HepG2 (cell line): ENCODE measurements at regions not wholly inside any gene's neighbourhood (a gene's known extent, or its start where the extent isn't known, plus 50 kb on each side); places are given as distances from the start of the nearest gene placed in this dataset.

Experiments used
- ATAC-seq: fragments of 200-7000 bp; cut with Tn5 transposase; 3 replicates; pipeline ENCODE4 v1.9.1; 2020; ENCODE audit warnings: mild to moderate bottlenecking, moderate library complexity
- BruUV-seq: library from RNA; stranded (reverse); fragments of 400-500 nt; replicated peaks from 2 replicates; lab custom pipeline; 2021; lab: Mats Ljungman, UMichigan
- CTCF ChIA-PET: fragments of 300-600 bp; formaldehyde crosslinking; extraction: SDS; loops from one replicate; lab custom pipeline; 2021; ENCODE audit warnings: low total read pairs, inconsistent platforms, low intra/inter-chr PET ratio; lab: Yijun Ruan, JAX
- POLR2A ChIA-PET: fragments of 350-600 bp; sonication (Branson Sonifier 250); formaldehyde crosslinking; loops from one replicate; lab custom pipeline; 2020; ENCODE audit warnings: antibody characterized with exemption, inconsistent platforms; lab: Yijun Ruan, JAX
- DNase-seq: peaks from one replicate; pipeline ENCODE4 v3.0.0-alpha.2; 2015; ENCODE audit warnings: low spot score
- FAIRE-seq: peaks from 3 replicates; lab custom pipeline; 2011; peaks lifted over from hg19 to GRCh38; lab: Jason Lieb, UNC
- H2AFZ ChIP-seq: one replicate; pipeline ENCODE4 v1.6.1; 2011; ENCODE audit warnings: low read length, inconsistent platforms
- H3K27ac ChIP-seq: fragments of 300-600 bp; 3 replicates; pipeline ENCODE4 v1.8.0; 2011; ENCODE audit warnings: mixed run types, mild to moderate bottlenecking, mixed read lengths, low read length, inconsistent platforms; ENCODE audit not compliant: insufficient read depth; ENCODE audit errors: extremely low read length
- H3K27me3 ChIP-seq, 2 experiments: fragments of 200-600 bp in 1 of 2; 2 replicates in 1 of 2; 3 replicates in 1 of 2; pipeline versions ENCODE4 v1.6.0 to v1.8.0; 2011; ENCODE audit warnings: low read length in 2 of 2, mild to moderate bottlenecking in 2 of 2, moderate library complexity in 2 of 2, inconsistent platforms in 1 of 2; ENCODE audit not compliant: insufficient read depth in 2 of 2, control insufficient read depth in 1 of 2
- H3K36me3 ChIP-seq, 2 experiments: fragments of 200-600 bp in 1 of 2; replicated peaks in 1 of 2; 2 replicates in 1 of 2; 3 replicates in 1 of 2; pipeline versions ENCODE4 v1.5.1 to v1.8.0; 2011; ENCODE audit warnings: low read length in 2 of 2, inconsistent platforms in 1 of 2; ENCODE audit not compliant: insufficient read depth in 2 of 2, control insufficient read depth in 1 of 2
- H3K4me1 ChIP-seq: 2 replicates; pipeline ENCODE4 v1.5.1; 2012; ENCODE audit warnings: low read length, inconsistent platforms; ENCODE audit not compliant: insufficient read depth
- H3K4me2 ChIP-seq: 2 replicates; pipeline ENCODE4 v1.6.0; 2011; ENCODE audit warnings: low read depth, low read length, inconsistent platforms
- H3K4me3 ChIP-seq, 3 experiments: fragments of 200-600 bp in 1 of 3; sonication (generic), shearing (Covaris generic) in 1 of 3; replicated peaks in 1 of 3; 2 replicates each; pipeline ENCODE4 v1.5.1; 2011 to 2016; ENCODE audit warnings: low read length in 3 of 3, inconsistent platforms in 2 of 3, low read depth in 2 of 3, mild to moderate bottlenecking in 2 of 3, control low read depth in 1 of 3, mixed read lengths in 1 of 3; ENCODE audit not compliant: insufficient read depth in 1 of 3
- H3K79me2 ChIP-seq: one replicate; pipeline ENCODE4 v1.6.1; 2011; ENCODE audit warnings: low read length, inconsistent platforms; ENCODE audit not compliant: insufficient read depth
- H3K9ac ChIP-seq: 2 replicates; pipeline ENCODE4 v1.6.0; 2011; ENCODE audit warnings: mild to moderate bottlenecking, low read depth, low read length, inconsistent platforms; ENCODE audit not compliant: insufficient read depth
- H3K9me3 ChIP-seq: 2 replicates; pipeline ENCODE4 v1.5.1; 2012; ENCODE audit warnings: mild to moderate bottlenecking, low read length
- H4K20me1 ChIP-seq: 2 replicates; pipeline ENCODE4 v1.6.0; 2011; ENCODE audit warnings: inconsistent platforms, mild to moderate bottlenecking, low read length, moderate library complexity; ENCODE audit not compliant: insufficient read depth
- CREB1 ChIP-seq, 2 experiments: fragments of 450-650 bp in 1 of 2; IDR thresholded peaks; 2 replicates each; pipeline ENCODE4 v1.6.1; 2016 to 2017; ENCODE audit warnings: control low read depth in 1 of 2, mild to moderate bottlenecking in 1 of 2, missing compliant biosample characterization in 1 of 2, missing genetic modification characterization in 1 of 2
- FOXK2 ChIP-seq: fragments of 450-650 bp; IDR thresholded peaks from 2 replicates; pipeline ENCODE4 v1.6.1; 2016
- FOXP1 ChIP-seq, 2 experiments: fragments of 450-650 bp in 1 of 2; IDR thresholded peaks; 2 replicates each; pipeline ENCODE4 v1.6.1; 2017 to 2018; ENCODE audit warnings: antibody characterized with exemption in 1 of 2
- IRX3 ChIP-seq: sonication (generic); formaldehyde crosslinking; IDR thresholded peaks from 2 replicates; pipeline ENCODE4 v1.8.1; 2023; ENCODE audit warnings: mild to moderate bottlenecking, low read depth, missing genetic modification reagents, borderline replicate concordance
- MEF2D ChIP-seq: sonication (generic); formaldehyde crosslinking; IDR thresholded peaks from 2 replicates; pipeline ENCODE4 v1.5.1; 2020; ENCODE audit warnings: mild to moderate bottlenecking, missing genetic modification reagents
- NFE2L1 ChIP-seq: sonication (generic); formaldehyde crosslinking; IDR thresholded peaks from 2 replicates; pipeline ENCODE4 v1.4.0; 2020; ENCODE audit warnings: missing genetic modification reagents, mild to moderate bottlenecking, borderline replicate concordance
- RAD51 ChIP-seq: fragments of 450-650 bp; IDR thresholded peaks from 2 replicates; pipeline ENCODE4 v1.6.1; 2016; ENCODE audit warnings: borderline replicate concordance
- SALL2 ChIP-seq: sonication (generic); formaldehyde crosslinking; IDR thresholded peaks from 2 replicates; pipeline ENCODE4 v1.8.1; 2023; ENCODE audit warnings: mild to moderate bottlenecking, missing genetic modification reagents, inconsistent platforms
- SSRP1 ChIP-seq: IDR thresholded peaks from 2 replicates; pipeline ENCODE4 v1.6.1; 2016; ENCODE audit warnings: control low read depth
- TBX3 ChIP-seq: fragments of 450-650 bp; IDR thresholded peaks from 2 replicates; pipeline ENCODE4 v1.6.1; 2017; ENCODE audit warnings: antibody characterized with exemption, mild to moderate bottlenecking, inconsistent platforms, borderline replicate concordance
- ZHX1 ChIP-seq: sonication (generic); formaldehyde crosslinking; IDR thresholded peaks from 2 replicates; pipeline ENCODE4 v1.8.1; 2022; ENCODE audit warnings: low read depth, mild to moderate bottlenecking, missing genetic modification reagents
- ZNF138 ChIP-seq: sonication (generic); formaldehyde crosslinking; IDR thresholded peaks from 2 replicates; pipeline ENCODE4 v1.5.0; 2020; ENCODE audit warnings: mild to moderate bottlenecking, low read depth, missing genetic modification reagents
- ZNF674 ChIP-seq: sonication (generic); formaldehyde crosslinking; IDR thresholded peaks from 2 replicates; pipeline ENCODE4 v1.5.0; 2020; ENCODE audit warnings: low read depth, mild to moderate bottlenecking, missing genetic modification reagents
- ZNF709 ChIP-seq: sonication (generic); formaldehyde crosslinking; IDR thresholded peaks from 2 replicates; pipeline ENCODE4 v1.5.0; 2020; ENCODE audit warnings: mild to moderate bottlenecking, missing genetic modification reagents
- ZNF792 ChIP-seq: IDR thresholded peaks from 2 replicates; pipeline ENCODE4 v1.6.1; 2016
- WGBS: methylation state at CpG from one replicate; pipeline ENCODE4 v1.1.6; 2017; ENCODE audit warnings: low lambda C conversion rate; 5-methylcytosine and 5-hydroxymethylcytosine counted together
- in situ Hi-C: cut with HindIII; loops from 2 replicates; pipeline ENCODE4 v1.10.0; 2017; ENCODE audit warnings: low pct_unique_long_range_greater_than_20kb; ENCODE audit not compliant: extremely low pct_ligation_motif_present
- intact Hi-C: fragments of 100-400 bp; cut with micrococcal nuclease; formaldehyde crosslinking; loops from one replicate; pipeline ENCODE4 v1.10.0; 2022; ENCODE audit not compliant: unreplicated experiment

- peaks cover 0 to 1% of the 10 kb centered on the region in 2 experiments; a peak in 1 of 5 replicates for H3K27me3 ChIP-seq
- no peak overlapping the region for H3K4me3 ChIP-seq
- H3K79me2 ChIP-seq, result no peaks in the 10 kb centered on the region
- no peak overlapping the region for H3K4me2 ChIP-seq
- POLR2A ChIA-PET, result no interaction called here
- TF ChIP-seq FOXK2, result no peak
- TF ChIP-seq SALL2 (CRISPR knock-in tag), result no peak
- no peak for TF ChIP-seq RAD51
- no peak for TF ChIP-seq IRX3 (CRISPR knock-in tag)
- TF ChIP-seq ZHX1 (CRISPR knock-in tag), result no peak
- TF ChIP-seq ZNF792, result no peak
- TF ChIP-seq TBX3, result no peak
- TF ChIP-seq NFE2L1 (CRISPR knock-in tag), result no peak
- TF ChIP-seq ZNF709 (CRISPR knock-in tag), result no peak
- TF ChIP-seq CREB1 (IDR thresholded peaks at IDR 0.05), result no peak
- no peak for TF ChIP-seq CREB1 (CRISPR knock-in tag; IDR thresholded peaks at IDR 0.05)
- no peak for TF ChIP-seq ZNF674 (CRISPR knock-in tag)
- TF ChIP-seq ZNF138 (CRISPR knock-in tag), result no peak
- TF ChIP-seq SSRP1 (CRISPR knock-in tag), result no peak
- no peak for TF ChIP-seq MEF2D (CRISPR knock-in tag)
- TF ChIP-seq FOXP1 (IDR thresholded peaks at IDR 0.05), result no peak
- TF ChIP-seq FOXP1 (CRISPR knock-in tag; IDR thresholded peaks at IDR 0.05), result no peak
- TF ChIP-seq, all 625 proteins: peak for 0
- H3K27ac ChIP-seq, result no peak overlapping the region
- no peaks in the 10 kb centered on the region for H4K20me1 ChIP-seq
- no TSS peak for BruUV-seq
- DNase-seq (no peak), FAIRE-seq (no peak), ATAC-seq (no peak)
- no peak overlapping the region for H2AFZ ChIP-seq
- no peaks in the 10 kb centered on the region for H3K4me1 ChIP-seq
- CTCF ChIA-PET, result no interaction called here
- no peaks in the 10 kb centered on the region for H3K36me3 ChIP-seq
- no peaks in the 10 kb centered on the region for H3K9me3 ChIP-seq
- in situ Hi-C loops (no loop called here), intact Hi-C loops (no loop called here)
- 27% methylated on average over 6 of the region's 6 CpGs for WGBS
- no peak overlapping the region for H3K9ac ChIP-seq
These were observed 484.5 kb downstream of the PDGFC start for GRCh38 chr4:156487107-156487506.
